HL-60 (cell line): ENCODE measurements at regions not wholly inside any gene's neighbourhood (a gene's known extent, or its start where the extent isn't known, plus 50 kb on each side); places are given as distances from the start of the nearest gene placed in this dataset.

ENCODE experiments used
- CTCF ChIP-seq: IDR thresholded peaks from one replicate; pipeline ENCODE4 v1.5.1; 2011; ENCODE audit warnings: low read length, control low read depth, inconsistent platforms; ENCODE audit not compliant: insufficient read depth
- GABPA ChIP-seq: IDR thresholded peaks from 2 replicates; pipeline ENCODE4 v1.6.1; 2012; ENCODE audit warnings: low read depth
- POLR2AphosphoS5 ChIP-seq: IDR thresholded peaks from 2 replicates; pipeline ENCODE4 v1.6.1; 2012; ENCODE audit warnings: low read depth
- REST ChIP-seq: IDR thresholded peaks from 2 replicates; pipeline ENCODE4 v1.6.1; 2012; ENCODE audit warnings: low read depth; ENCODE audit not compliant: insufficient replicate concordance

GRCh38 chr16:86985648-86986015 lies 331.6 kb downstream of the C16orf95 start:
- TF ChIP-seq CTCF = no peak
- TF ChIP-seq POLR2AphosphoS5 = no peak
- no peak for TF ChIP-seq REST
- TF ChIP-seq GABPA = no peak
